Mesothelial cell of epicardium (in vitro differentiated cells): ENCODE measurements at regions not wholly inside any gene's neighbourhood (a gene's known extent, or its start where the extent isn't known, plus 50 kb on each side); places are given as distances from the start of the nearest gene placed in this dataset.

Experiments used
- DNase-seq, 2 experiments: peaks; one replicate each; pipeline ENCODE4 v3.0.0; 2021; ENCODE audit warnings: low spot score in 2 of 2; ENCODE audit not compliant: unreplicated experiment in 2 of 2
- H3K27ac Mint-ChIP-seq: 2 replicates; pipeline ENCODE4 v1.8.0; 2021; ENCODE audit warnings: mixed read lengths
- H3K27me3 Mint-ChIP-seq: 2 replicates; pipeline ENCODE4 v1.8.0; 2021; ENCODE audit warnings: low read depth, mixed read lengths
- H3K36me3 Mint-ChIP-seq: 2 replicates; pipeline ENCODE4 v1.8.0; 2021; ENCODE audit warnings: mixed read lengths
- H3K4me1 Mint-ChIP-seq: 2 replicates; pipeline ENCODE4 v1.8.0; 2021; ENCODE audit warnings: mixed read lengths
- H3K4me3 Mint-ChIP-seq: 2 replicates; pipeline ENCODE4 v1.8.0; 2021; ENCODE audit warnings: mild to moderate bottlenecking, moderate library complexity, mixed read lengths
- H3K9me3 Mint-ChIP-seq: 2 replicates; pipeline ENCODE4 v1.8.0; 2021; ENCODE audit warnings: mixed read lengths
- TF ChIP-seq, protein P1 (sequence below): fragments of 200-600 bp; sonication (generic); IDR thresholded peaks from one replicate; pipeline ENCODE4 v1.5.0; 2021; ENCODE audit warnings: antibody characterized with exemption; ENCODE audit not compliant: unreplicated experiment

DNA sequence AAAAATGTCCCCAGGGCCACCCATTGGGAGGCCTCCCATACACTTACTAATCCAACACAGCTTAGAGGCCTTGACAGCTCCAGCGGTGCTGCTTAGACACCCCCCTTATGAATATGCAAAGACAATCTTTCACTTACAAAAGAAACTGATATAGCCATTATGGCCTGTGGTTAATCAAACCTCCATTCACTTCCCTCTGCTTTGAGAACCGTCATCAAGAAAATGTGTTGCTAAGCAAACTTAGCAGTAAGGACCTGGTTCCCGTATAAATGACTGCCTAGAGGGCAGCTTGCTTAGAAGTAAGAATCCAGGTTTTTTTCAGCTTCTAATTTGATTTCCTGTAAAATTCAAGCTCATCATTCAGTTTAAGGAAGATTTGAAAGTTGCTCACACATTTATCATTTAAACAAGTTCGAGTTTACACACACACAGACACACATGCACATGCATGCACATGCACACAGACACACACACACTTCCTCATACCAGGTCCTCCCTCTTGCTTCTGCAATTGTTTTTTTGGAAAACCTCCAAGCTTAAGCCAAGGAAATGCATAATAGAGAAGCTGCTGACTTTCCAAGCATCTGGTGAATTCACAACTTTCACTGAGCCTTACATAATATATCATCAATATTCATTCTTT is 137.7 kb upstream of the BLID start:
- TF ChIP-seq, protein P1, sequence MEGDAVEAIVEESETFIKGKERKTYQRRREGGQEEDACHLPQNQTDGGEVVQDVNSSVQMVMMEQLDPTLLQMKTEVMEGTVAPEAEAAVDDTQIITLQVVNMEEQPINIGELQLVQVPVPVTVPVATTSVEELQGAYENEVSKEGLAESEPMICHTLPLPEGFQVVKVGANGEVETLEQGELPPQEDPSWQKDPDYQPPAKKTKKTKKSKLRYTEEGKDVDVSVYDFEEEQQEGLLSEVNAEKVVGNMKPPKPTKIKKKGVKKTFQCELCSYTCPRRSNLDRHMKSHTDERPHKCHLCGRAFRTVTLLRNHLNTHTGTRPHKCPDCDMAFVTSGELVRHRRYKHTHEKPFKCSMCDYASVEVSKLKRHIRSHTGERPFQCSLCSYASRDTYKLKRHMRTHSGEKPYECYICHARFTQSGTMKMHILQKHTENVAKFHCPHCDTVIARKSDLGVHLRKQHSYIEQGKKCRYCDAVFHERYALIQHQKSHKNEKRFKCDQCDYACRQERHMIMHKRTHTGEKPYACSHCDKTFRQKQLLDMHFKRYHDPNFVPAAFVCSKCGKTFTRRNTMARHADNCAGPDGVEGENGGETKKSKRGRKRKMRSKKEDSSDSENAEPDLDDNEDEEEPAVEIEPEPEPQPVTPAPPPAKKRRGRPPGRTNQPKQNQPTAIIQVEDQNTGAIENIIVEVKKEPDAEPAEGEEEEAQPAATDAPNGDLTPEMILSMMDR, result no peak
- Mint-ChIP-seq H3K4me1 (peaks cover 31% of the 10 kb centered on the region), H3K27ac (peak overlapping the region; percentile 89), H3K27me3 (no peaks in the 10 kb centered on the region), H3K9me3 (peaks cover 11% of the 10 kb centered on the region), H3K36me3 (peaks cover 5% of the 10 kb centered on the region), H3K4me3 (no peak overlapping the region)
- DNase-seq, result no peak

DNA sequence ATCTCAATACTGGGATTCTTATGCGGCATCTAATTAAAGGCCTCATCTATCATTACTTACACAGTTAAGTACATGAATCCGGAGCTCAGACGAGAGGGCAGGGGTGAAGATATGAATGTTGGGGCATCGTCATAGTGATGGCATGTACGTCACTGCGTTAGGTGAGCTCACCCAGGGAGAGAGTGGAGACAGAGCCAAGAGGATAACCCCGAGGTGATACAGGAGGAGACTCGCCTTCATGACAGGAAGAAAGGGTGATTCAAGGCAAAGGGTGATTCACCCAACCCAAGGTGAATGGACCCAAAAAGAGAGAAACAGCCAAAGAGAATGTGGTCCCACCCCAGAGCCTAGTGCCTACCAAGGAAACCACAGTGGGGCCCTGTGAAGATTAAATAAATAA is 132.9 kb upstream of the BLID start:
- no peak overlapping the region for H3K27ac Mint-ChIP-seq
- no peaks in the 10 kb centered on the region for H3K36me3 Mint-ChIP-seq
- TF ChIP-seq, protein P1, result no peak
- H3K4me1 Mint-ChIP-seq, result peaks cover 33% of the 10 kb centered on the region
- H3K27me3 Mint-ChIP-seq, result no peaks in the 10 kb centered on the region
- H3K9me3 Mint-ChIP-seq, result no peaks in the 10 kb centered on the region
- no peak overlapping the region for H3K4me3 Mint-ChIP-seq
- no peak for DNase-seq

DNA sequence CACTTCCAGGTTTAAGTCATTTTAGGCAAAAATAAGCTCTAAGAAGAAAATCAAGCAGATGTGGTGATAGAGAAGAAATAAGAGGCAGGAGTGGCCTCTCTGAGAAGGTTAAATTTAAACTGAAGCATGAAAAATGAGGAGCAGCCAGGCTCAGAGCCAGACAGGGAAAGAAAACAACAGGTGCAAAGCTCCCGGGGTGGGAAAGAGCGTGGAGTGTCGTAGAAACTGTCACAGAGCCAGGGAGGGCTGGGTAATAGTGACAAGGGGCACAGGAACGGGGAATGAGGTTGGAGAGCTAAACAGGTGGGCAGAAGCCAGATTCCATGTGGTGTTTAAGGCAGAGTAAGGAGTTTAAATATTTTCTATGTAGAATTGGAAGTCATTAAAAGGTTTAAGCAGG is 132.1 kb upstream of the BLID start:
- H3K4me3 Mint-ChIP-seq, result no peak overlapping the region
- no peak for DNase-seq
- TF ChIP-seq, protein P1, result no peak

GRCh38 chr11:122246874-122247273 is 130.9 kb upstream of the BLID start:
- TF ChIP-seq, protein P1, result no peak
- no peaks in the 10 kb centered on the region for H3K9me3 Mint-ChIP-seq
- no peak overlapping the region for H3K4me3 Mint-ChIP-seq
- no peaks in the 10 kb centered on the region for H3K27me3 Mint-ChIP-seq
- no peak for DNase-seq
- H3K36me3 Mint-ChIP-seq, result no peaks in the 10 kb centered on the region
- H3K27ac Mint-ChIP-seq, result no peak overlapping the region
- H3K4me1 Mint-ChIP-seq, result peaks cover 20% of the 10 kb centered on the region

More for the DNA sequence above, 132.1 kb upstream of the BLID start:
- H3K4me1 Mint-ChIP-seq, result peaks cover 25% of the 10 kb centered on the region
- H3K27me3 Mint-ChIP-seq, result no peaks in the 10 kb centered on the region
- no peaks in the 10 kb centered on the region for H3K9me3 Mint-ChIP-seq
- no peaks in the 10 kb centered on the region for H3K36me3 Mint-ChIP-seq
- no peak overlapping the region for H3K27ac Mint-ChIP-seq

- Mint-ChIP-seq H3K36me3 (peaks cover 5% of the 10 kb centered on the region), H3K27ac (no peak overlapping the region), H3K4me3 (no peak overlapping the region), H3K9me3 (peaks cover 6% of the 10 kb centered on the region), H3K4me1 (peaks cover 6% of the 10 kb centered on the region), H3K27me3 (no peaks in the 10 kb centered on the region)
- no peak for DNase-seq
- TF ChIP-seq, protein P1, result no peak
Measured at GRCh38 chr11:122242731-122243130, 126.7 kb upstream of the BLID start.

- Mint-ChIP-seq H3K27ac (no peak overlapping the region), H3K4me1 (no peaks in the 10 kb centered on the region), H3K9me3 (peaks cover 6% of the 10 kb centered on the region), H3K27me3 (no peaks in the 10 kb centered on the region), H3K36me3 (peaks cover 5% of the 10 kb centered on the region), H3K4me3 (no peak overlapping the region)
- TF ChIP-seq, protein P1, result no peak
- DNase-seq, result no peak
Measured at GRCh38 chr11:122241566-122241965, 125.6 kb upstream of the BLID start.
